ENCODE measurements at regions not wholly inside any gene's neighbourhood (a gene's known extent, or its start where the extent isn't known, plus 50 kb on each side); places are given as distances from the start of the nearest gene placed in this dataset. TPM values are rescaled to one million over a fixed set of nuclear protein-coding genes. Genes with fewer than 3 reads are reported as not detected.

DNA sequence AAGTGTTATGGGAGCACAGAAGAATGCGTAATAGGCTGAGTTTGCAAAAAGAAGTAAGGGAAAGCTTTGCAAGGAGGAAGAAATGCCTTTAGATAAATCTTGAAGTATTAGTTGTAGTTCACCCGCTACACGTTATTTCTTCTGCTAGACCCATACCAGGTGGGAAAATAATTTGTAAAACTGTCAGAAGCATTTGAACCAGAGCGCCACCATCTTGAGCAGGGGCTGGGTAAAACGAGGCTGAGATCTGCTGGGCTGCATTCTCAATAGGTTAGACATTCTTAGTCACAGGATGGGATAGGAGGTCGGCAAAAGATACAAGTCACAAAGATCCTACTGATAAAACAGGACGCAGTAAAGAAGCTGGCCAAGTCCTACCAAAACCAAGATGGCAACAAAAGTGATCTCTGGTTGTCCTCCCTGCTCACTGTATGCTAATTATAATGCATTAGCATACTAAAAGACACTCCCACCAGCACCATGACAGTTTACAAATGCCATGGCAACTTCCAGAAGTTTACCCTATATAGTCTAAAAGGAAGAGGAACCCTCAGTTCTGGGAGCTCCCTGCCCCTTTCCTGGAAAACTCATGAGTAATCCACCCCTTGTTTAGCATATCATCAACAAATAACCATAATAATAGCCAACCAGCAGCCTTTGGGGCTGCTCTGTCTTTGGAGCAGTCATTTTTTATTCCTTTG, 50.0 kb upstream of the ZNF280D start:
- TF ChIP-seq, protein P1, sequence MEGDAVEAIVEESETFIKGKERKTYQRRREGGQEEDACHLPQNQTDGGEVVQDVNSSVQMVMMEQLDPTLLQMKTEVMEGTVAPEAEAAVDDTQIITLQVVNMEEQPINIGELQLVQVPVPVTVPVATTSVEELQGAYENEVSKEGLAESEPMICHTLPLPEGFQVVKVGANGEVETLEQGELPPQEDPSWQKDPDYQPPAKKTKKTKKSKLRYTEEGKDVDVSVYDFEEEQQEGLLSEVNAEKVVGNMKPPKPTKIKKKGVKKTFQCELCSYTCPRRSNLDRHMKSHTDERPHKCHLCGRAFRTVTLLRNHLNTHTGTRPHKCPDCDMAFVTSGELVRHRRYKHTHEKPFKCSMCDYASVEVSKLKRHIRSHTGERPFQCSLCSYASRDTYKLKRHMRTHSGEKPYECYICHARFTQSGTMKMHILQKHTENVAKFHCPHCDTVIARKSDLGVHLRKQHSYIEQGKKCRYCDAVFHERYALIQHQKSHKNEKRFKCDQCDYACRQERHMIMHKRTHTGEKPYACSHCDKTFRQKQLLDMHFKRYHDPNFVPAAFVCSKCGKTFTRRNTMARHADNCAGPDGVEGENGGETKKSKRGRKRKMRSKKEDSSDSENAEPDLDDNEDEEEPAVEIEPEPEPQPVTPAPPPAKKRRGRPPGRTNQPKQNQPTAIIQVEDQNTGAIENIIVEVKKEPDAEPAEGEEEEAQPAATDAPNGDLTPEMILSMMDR (IDR thresholded peaks at IDR 0.05; ENCODE audit: insufficient read depth, low read depth, low read length), result no peak
- H3K4me3 ChIP-seq (ENCODE audit: low read depth, low read length), result no peak overlapping the region
- no peak for DNase-seq (ENCODE audit: low read depth)

Small RNA genes lying in the stretch of these regions (small RNA-seq; reads per million reads assigned to genes)
- not detected for gene AC090517.1
- gene AC090517.3, result not detected

Data from fibroblast of villous mesenchyme (primary cell).